Thyroid gland (tissue), 4 donors: ENCODE measurements at regions not wholly inside any gene's neighbourhood (a gene's known extent, or its start where the extent isn't known, plus 50 kb on each side); places are given as distances from the start of the nearest gene placed in this dataset.

Experiments used
- CTCF ChIP-seq, 6 experiments: fragments of 200-600 bp in 3 of 6; fragments of 450-650 bp in 3 of 6; sonication (generic) in 3 of 6; IDR thresholded peaks; one replicate each; pipeline ENCODE4 v1.5.1; 2016 to 2019; ENCODE audit warnings: antibody characterized with exemption in 6 of 6, mild to moderate bottlenecking in 2 of 6, inconsistent platforms in 1 of 6, moderate library complexity in 1 of 6
- POLR2A ChIP-seq, 2 donors: fragments of 450-650 bp; IDR thresholded peaks; one replicate each; pipeline ENCODE4 v1.6.1; 2017; ENCODE audit warnings: antibody characterized with exemption in 2 of 2, mild to moderate bottlenecking in 2 of 2, moderate library complexity in 1 of 2

- no peak for TF ChIP-seq CTCF (IDR thresholded peaks at IDR 0.05)
- TF ChIP-seq POLR2A (IDR thresholded peaks at IDR 0.05): no peak
Measured at GRCh38 chr3:98644168-98644567, 50.8 kb upstream of the CPOX start.
